SKM-1 (cell line): ENCODE measurements at regions not wholly inside any gene's neighbourhood (a gene's known extent, or its start where the extent isn't known, plus 50 kb on each side); places are given as distances from the start of the nearest gene placed in this dataset.
A peak's percentile ranks its signal among the peaks of the same experiment; 100 is the strongest.
"Not testable (repeated sequence)": the region's sequence is repeated elsewhere in the genome, so short reads cannot be mapped to it uniquely, and the experiment has no call there.

Experiments
- DNase-seq: peaks from one replicate; lab custom pipeline; 2025; ENCODE audit not compliant: unreplicated experiment; lab: John Stamatoyannopoulos, UW

DNA sequence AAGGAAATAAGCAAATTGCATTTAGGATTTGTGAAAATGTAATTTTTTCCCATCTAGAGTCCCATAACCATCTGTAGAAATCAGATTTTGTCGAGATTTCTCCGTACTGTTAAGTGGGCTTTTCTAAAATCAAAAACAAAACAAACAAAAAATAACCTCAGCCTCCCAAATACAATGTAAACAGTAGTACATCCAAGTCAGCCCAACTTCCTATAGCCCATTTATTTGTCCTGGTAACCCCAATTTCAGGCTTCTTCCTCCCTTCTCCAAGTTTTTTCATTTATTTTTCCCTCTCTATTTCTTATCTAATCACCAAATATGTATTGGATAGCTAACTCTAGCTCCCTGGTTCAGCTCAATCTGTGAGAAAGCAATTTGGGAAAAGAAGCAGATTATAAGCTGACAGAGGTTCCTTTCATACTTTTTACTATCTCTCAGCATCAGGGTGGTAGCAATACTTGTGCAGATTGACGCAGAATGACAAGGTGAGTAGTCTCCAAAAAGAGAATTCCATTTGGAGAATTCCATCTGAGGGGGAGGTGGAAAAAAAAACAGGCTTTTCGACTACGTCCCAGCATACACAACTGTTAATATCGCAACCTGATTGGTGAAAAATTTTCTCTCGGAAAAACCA lies 132.6 kb upstream of the BTN3A2 start:
- no peak for DNase-seq

DNA sequence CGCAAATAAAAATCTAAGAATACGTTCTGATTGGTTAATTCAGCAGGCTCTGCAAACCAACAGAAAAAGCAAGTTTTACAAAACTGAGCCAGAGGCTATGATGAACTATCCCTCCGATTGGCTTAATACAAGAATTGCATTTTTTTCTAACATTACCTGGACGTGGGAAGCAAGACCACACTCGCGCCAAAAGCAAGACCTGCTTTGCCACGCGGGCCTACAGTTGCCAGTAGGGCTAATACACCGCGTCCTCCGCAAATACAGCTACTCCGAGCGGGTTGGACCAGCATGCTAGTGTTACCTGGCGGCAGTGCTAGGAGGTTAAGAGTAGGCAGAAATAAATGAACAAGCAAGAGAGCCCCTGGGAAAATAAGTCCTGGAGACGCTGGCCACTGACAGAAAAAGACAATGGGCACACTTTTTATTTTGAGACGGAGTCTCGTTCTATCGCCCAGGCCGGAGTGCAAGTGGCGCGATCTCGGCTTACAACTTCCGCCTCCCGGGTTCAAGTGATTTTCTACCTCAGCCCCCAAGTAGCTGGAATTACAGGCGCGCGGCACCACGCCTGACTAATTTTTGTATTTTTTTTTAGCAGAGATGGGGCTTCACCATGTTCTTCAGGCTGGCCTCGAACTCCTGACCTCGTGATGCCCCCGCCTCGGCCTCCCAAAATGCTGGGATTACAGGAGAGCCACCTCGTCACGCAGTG lies 131.9 kb upstream of the BTN3A2 start:
- no peak for DNase-seq

GRCh38 chr6:26233649-26234420 lies 131.2 kb upstream of the BTN3A2 start:
- DNase-seq, result peak; percentile 39

DNA sequence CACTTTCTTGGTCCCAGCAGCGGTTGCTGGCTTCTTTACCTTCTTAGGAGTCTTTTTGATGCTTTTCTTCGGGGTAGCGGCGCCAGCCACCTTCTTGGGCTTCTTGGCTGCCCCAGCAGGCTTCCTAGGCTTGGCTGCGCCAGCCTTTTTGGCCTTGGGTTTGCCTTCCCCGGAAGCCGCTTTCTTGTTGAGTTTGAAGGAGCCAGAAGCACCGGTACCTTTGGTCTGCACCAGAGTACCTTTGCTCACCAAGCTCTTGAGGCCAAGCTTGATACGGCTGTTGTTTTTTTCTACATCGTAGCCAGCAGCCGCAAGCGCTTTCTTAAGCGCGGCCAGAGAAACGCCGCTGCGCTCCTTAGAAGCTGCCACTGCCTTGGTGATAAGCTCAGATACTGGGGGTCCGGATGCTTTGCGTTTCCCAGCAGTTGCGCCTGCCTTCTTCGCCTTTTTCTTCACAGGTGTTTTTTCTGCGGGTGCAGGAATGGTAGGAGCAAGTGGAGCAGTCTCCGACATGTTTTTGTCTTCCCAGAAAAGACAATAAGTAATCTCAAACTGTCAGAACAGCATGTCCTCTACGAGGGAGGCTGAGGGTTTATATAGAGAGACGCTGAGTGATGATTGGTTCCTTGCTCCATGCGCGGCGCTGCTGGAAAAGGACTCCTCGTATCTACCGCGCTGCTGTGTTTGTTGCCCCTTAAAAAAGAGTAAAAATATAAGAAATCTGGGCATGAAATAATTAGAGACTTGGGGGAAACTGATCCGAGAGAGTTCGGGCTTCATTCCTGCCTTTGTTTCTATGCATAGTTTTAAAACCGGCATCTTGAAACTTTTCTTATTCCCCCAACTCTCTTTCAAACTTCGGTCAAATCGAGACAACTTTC lies 130.3 kb upstream of the BTN3A2 start:
- peak; percentile 66 for DNase-seq

GRCh38 chr6:26235302-26235670 lies 129.7 kb upstream of the BTN3A2 start:
- DNase-seq, result no peak

DNA sequence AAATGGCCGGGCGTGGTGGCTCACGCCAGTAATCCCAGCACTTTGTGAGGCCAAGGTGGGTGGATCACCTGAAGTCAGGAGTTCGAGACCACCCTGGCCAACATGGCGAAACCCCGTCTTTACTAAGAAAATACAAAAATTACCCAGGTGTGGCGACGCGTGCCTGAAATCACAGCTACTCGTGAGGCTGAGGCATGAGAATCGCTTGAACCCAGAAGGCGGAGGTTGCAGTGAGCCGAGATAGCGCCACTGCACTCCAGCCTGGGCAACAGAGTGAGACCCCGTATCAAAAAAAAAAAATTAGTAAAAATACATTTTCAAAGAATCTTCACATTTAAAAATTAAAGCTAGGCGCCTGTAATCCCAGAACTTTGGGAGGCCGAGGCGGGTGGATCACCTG lies 125.6 kb upstream of the BTN3A2 start:
- not testable (repeated sequence) for DNase-seq

- DNase-seq, result no peak
Measured at GRCh38 chr6:26240157-26241032, 124.6 kb upstream of the BTN3A2 start.

GRCh38 chr6:26241033-26241895 lies 123.7 kb upstream of the BTN3A2 start:
- DNase-seq, result no peak

GRCh38 chr6:26243132-26243531 lies 121.9 kb upstream of the BTN3A2 start:
- no peak for DNase-seq

DNA sequence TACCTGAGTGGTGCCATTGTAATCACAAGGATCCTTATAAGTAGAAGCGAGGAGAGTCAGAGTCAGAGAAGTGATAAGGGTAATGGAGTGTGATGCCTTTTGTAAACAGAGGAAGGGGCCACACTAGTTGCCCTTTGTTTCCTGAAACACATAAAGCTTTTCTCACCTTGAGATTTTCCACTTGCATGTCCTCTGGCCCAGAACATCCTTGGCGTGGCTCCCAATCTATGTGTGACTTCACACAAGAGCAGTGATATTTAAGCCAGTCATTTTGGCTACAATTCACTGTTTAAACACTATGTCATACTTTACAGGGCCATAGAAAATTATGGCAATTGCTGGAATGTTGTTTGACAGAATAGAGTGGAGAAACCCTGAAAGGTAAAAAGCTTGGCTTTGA lies 121.2 kb upstream of the BTN3A2 start:
- DNase-seq, result no peak

DNA sequence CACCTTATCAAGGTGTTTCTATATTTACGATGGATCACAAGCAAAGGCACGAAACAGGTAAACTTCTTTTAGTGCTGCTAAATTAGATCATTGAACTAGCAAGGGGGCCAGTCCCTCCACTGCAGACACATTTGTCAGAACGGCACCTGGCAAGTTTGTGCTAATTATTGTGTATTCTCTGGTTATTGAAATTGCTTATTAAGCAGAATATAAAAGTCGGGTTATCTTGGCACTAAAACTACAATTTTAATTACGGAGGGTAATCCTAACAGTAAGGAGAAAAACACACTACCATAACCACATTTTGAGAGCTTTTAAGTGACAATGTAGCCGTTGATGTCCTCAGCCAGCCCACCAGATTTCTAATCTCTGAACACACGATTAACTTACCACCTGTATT lies 118.9 kb upstream of the BTN3A2 start:
- no peak for DNase-seq

DNA sequence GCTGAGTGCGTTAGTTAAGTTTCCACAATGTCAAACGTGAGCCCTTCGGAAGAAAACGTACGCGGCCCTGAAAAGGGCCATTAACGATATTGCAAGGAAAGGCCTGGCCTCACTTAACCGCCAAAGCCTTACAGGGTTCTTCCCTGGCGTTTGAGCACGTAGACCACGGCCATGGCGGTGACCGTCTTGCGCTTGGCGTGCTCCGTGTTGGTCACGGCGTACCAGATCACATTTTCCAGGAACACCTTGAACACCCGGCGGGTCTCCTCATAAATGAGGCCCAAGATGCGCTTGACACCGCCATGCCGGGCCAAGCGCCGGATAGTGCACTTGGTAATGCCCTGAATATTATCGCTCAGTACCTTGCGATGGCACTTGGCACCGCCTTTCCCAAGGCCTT lies 118.4 kb upstream of the BTN3A2 start:
- no peak for DNase-seq

DNA sequence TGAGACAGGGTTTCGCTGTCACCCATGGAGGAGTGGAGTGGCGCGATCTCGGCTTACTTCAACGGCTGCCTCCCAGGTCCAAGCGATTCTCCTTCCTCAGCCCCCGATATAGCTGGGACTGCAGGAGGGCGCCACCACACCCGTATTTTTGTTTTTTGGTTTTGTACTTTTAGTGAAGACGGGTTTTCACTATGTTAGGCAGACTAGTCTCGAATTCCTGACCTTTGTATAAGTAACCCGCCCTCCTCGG lies 115.4 kb upstream of the BTN3A2 start:
- DNase-seq, result no peak

DNA sequence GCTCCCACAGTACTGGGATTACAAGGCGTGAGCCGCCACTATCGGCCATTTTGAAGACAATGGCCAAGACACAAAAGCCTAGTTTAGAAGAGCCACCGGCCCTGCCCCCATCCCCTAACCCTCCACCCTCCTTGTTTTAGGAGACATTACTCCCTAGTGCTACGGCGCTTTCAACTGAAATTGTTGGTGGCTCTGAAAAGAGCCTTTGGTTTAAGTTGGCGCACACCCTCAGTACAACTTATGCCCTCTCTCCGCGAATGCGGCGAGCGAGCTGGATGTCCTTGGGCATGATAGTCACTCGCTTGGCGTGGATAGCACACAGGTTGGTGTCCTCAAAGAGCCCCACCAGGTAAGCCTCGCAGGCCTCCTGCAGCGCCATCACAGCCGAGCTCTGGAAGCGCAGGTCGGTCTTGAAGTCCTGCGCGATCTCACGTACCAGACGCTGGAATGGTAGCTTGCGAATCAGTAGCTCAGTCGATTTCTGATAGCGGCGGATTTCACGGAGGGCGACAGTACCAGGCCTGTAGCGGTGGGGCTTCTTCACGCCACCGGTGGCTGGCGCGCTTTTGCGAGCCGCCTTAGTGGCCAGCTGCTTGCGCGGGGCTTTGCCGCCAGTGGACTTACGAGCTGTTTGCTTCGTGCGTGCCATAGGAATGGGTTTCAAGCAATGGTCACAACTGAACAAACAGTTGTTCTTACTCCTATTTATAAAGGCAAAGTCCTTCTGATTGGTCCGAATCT lies 114.9 kb upstream of the BTN3A2 start:
- peak; percentile 74 for DNase-seq

DNA sequence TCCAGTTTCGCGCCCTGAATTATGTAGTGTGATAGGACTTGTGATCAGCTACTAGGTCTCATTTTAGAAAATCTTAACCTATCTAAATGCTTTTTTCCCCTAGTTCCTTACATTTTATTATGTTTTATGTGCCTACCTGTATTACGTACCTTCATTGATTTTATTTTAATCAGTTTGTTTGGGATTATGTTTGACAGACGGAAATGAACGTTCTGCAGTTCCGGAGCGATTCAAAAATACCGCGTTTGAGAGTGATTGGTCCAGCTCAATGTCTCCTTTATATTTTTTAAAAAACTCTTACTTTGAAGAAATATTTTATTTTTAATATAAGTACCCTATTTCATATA lies 114.3 kb upstream of the BTN3A2 start:
- no peak for DNase-seq

DNA sequence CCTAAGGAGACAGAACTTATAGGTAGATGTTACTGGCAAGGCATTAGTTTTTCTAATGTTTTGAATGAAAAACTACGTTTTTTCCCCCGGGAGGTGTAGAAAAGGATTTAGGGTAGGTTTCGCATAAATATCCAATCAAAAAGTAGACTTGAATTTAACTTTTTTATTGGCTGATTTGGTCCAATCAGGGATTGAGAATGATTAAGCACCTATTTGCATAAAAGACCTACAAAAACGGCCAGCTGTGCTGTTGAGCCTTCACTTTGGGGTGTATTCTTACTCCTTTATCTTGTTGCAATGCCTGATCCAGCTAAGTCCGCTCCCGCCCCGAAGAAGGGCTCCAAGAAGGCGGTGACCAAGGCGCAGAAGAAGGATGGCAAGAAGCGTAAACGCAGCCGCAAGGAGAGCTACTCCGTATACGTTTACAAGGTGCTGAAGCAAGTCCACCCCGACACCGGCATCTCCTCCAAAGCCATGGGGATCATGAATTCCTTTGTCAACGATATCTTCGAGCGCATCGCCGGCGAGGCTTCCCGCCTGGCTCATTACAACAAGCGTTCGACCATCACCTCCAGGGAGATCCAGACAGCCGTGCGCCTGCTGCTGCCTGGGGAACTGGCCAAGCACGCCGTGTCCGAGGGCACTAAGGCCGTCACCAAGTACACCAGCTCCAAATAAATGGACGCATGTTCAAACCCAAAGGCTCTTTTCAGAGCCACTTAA lies 113.5 kb upstream of the BTN3A2 start:
- peak; percentile 91 for DNase-seq

- no peak for DNase-seq
Measured at GRCh38 chr6:26252077-26252472, 112.9 kb upstream of the BTN3A2 start.

- no peak for DNase-seq
Measured at GRCh38 chr6:26254724-26255123, 110.3 kb upstream of the BTN3A2 start.
